Thoracic aorta (tissue), 2 donors: ENCODE measurements at regions not wholly inside any gene's neighbourhood (a gene's known extent, or its start where the extent isn't known, plus 50 kb on each side); places are given as distances from the start of the nearest gene placed in this dataset.

ENCODE experiments used
- ATAC-seq: fragments of 150-250 bp; one replicate; pipeline ENCODE4 v1.8.0; 2017; ENCODE audit warnings: low read depth; ENCODE audit not compliant: insufficient number of reproducible peaks, low FRiP score
- DNase-seq: peaks from one replicate; pipeline ENCODE4 v3.0.0-alpha.2; 2020; ENCODE audit warnings: low spot score
- H3K27ac ChIP-seq, 2 donors: fragments of 200-600 bp; sonication (generic); 1 replicate in 1 of 2; 2 replicates in 1 of 2; pipeline ENCODE4 v1.5.1; 2016; ENCODE audit warnings: mild to moderate bottlenecking in 2 of 2, moderate library complexity in 2 of 2
- H3K27me3 ChIP-seq: fragments of 200-600 bp; sonication (generic); replicated peaks from 2 replicates; pipeline ENCODE4 v1.6.0; 2016; ENCODE audit warnings: mild to moderate bottlenecking; ENCODE audit not compliant: insufficient read depth
- H3K36me3 ChIP-seq: fragments of 200-600 bp; sonication (generic); one replicate; pipeline ENCODE4 v1.5.1; 2016
- H3K4me1 ChIP-seq, 2 donors: fragments of 200-600 bp; sonication (generic); 1 replicate in 1 of 2; 2 replicates in 1 of 2; pipeline versions ENCODE4 v1.5.1 to v1.6.0; 2016; ENCODE audit warnings: low read depth in 2 of 2, mild to moderate bottlenecking in 1 of 2; ENCODE audit not compliant: control insufficient read depth in 1 of 2
- H3K4me3 ChIP-seq: fragments of 200-600 bp; sonication (generic); 2 replicates; pipeline ENCODE4 v1.5.1; 2016; ENCODE audit warnings: mild to moderate bottlenecking
- H3K9me3 ChIP-seq: fragments of 200-600 bp; sonication (generic); 2 replicates; pipeline ENCODE4 v1.5.1; 2016
- TF ChIP-seq, protein P1 (sequence below): fragments of 200-600 bp; sonication (generic); IDR thresholded peaks from one replicate; pipeline ENCODE4 v1.5.1; 2019; ENCODE audit warnings: antibody characterized with exemption

DNA sequence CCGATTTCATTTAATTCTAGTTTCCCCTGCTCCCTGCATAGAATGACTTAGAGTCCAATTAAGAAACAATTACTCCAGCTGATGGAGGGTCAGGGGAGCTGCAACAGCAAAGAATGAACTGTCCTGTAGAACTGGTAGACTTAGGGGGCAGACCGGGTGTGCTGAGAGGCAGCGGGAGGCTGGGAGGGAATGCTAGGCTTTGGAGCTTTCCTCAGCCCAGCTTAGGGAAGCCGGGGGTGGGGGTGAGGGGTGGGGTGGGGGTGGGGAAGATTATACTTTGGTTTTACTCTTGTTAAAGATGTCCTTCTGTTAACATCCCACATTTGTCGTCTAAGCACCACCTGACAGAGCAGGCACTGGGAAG is 458.6 kb upstream of the ASIC2 start:
- Histone ChIP-seq H3K36me3 (no peaks in the 10 kb centered on the region), H3K27me3 (peaks cover 5% of the 10 kb centered on the region), H3K4me1 (no peaks in the 10 kb centered on the region), H3K9me3 (no peaks in the 10 kb centered on the region), H3K4me3 (no peak overlapping the region), H3K27ac (no peak overlapping the region)
- ATAC-seq, result no peak
- DNase-seq, result no peak
- TF ChIP-seq, protein P1, sequence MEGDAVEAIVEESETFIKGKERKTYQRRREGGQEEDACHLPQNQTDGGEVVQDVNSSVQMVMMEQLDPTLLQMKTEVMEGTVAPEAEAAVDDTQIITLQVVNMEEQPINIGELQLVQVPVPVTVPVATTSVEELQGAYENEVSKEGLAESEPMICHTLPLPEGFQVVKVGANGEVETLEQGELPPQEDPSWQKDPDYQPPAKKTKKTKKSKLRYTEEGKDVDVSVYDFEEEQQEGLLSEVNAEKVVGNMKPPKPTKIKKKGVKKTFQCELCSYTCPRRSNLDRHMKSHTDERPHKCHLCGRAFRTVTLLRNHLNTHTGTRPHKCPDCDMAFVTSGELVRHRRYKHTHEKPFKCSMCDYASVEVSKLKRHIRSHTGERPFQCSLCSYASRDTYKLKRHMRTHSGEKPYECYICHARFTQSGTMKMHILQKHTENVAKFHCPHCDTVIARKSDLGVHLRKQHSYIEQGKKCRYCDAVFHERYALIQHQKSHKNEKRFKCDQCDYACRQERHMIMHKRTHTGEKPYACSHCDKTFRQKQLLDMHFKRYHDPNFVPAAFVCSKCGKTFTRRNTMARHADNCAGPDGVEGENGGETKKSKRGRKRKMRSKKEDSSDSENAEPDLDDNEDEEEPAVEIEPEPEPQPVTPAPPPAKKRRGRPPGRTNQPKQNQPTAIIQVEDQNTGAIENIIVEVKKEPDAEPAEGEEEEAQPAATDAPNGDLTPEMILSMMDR, result no peak

DNA sequence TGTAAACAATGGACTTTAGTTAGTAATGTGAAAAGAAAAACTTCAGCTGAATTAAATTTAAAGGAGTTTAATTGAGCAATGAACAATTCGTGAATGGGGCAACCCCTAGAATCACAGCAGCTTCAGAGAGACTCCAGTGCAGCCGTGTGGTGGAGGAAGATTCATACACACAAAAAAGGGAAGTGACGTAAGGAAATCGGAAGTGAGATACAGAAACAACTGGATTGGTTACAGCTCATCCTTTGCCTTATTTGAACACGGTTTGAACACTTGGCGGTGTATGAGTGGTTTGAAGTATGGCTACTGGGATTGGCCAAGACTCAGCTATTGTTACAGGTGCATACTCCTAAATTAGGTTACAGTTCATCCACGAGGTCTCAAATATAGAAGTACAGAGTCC is 460.4 kb upstream of the ASIC2 start:
- DNase-seq (no peak), ATAC-seq (no peak)
- peaks cover 5% of the 10 kb centered on the region for H3K27me3 ChIP-seq
- H3K27ac ChIP-seq, result no peak overlapping the region
- no peaks in the 10 kb centered on the region for H3K36me3 ChIP-seq
- TF ChIP-seq, protein P1, result no peak
- no peaks in the 10 kb centered on the region for H3K4me1 ChIP-seq
- no peak overlapping the region for H3K4me3 ChIP-seq
- no peaks in the 10 kb centered on the region for H3K9me3 ChIP-seq

DNA sequence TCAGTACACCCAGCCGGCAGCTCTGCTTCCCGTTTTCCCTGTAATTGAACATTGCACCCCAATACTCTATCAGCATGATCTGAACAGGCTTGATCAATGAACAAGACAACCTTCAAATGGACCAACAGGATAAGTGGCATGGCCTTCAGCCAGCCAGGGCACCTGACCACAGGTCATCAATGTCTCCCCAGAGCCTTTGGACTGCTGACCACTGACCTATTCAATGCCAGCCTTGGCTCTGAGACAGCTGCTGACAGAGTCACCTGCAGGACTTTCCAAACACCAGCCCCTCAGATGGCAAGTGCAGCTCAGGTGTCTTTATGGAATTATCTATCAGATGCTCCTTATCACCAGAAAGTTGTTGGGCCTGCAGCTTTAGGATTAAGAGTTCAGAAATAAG is 462.9 kb upstream of the ASIC2 start:
- Histone ChIP-seq H3K27me3 (peaks cover 5% of the 10 kb centered on the region), H3K4me3 (no peak overlapping the region), H3K36me3 (no peaks in the 10 kb centered on the region), H3K27ac (no peak overlapping the region), H3K4me1 (no peaks in the 10 kb centered on the region), H3K9me3 (no peaks in the 10 kb centered on the region)
- ATAC-seq, result no peak
- TF ChIP-seq, protein P1, result no peak
- DNase-seq, result no peak

DNA sequence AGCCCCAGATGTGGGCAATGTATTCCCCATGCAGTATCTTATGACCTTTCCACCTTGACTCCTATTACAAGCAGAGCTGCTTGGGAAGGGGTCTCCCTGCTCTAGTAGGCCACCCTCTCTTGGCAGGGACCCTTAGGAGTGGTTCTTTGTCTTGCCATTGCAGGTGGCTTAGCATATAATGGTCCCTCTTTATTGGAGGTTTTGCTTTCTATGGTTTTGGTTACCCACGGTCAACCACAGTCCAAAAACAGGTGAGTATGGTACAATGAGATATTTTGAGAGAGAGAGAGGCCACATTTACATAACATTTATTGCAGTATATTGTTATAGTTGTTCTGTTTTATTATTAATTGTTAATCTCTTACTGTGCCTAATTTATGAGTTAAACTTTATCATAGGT is 472.8 kb upstream of the ASIC2 start:
- TF ChIP-seq, protein P1, result no peak
- Histone ChIP-seq H3K36me3 (no peaks in the 10 kb centered on the region), H3K27me3 (no peaks in the 10 kb centered on the region), H3K27ac (no peak overlapping the region), H3K4me3 (no peak overlapping the region), H3K4me1 (no peaks in the 10 kb centered on the region), H3K9me3 (no peaks in the 10 kb centered on the region)
- DNase-seq, result no peak
- ATAC-seq, result no peak

DNA sequence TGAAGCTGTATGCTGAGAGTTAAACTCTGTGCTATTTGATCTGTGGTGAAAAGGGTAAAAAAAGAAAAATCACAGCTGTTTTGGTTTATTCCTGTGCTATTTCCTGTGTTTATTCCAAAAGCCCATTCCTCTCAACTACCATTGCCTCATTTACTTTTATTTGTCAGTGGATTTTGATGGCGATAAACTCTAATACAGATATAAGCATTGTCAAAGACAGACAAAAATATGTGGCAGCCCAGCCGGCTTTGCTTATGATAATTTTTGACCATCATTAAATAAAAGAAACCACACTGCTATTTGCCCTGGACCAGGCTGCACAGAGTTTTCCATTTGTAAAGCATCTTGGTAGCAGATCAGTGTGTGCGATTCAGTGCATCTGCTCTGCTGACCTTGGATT is 473.6 kb upstream of the ASIC2 start:
- Histone ChIP-seq H3K27ac (no peak overlapping the region), H3K9me3 (no peaks in the 10 kb centered on the region), H3K4me1 (no peaks in the 10 kb centered on the region), H3K4me3 (no peak overlapping the region), H3K27me3 (no peaks in the 10 kb centered on the region), H3K36me3 (no peaks in the 10 kb centered on the region)
- ATAC-seq, result no peak
- DNase-seq, result no peak
- TF ChIP-seq, protein P1, result no peak
